IMR-90 (cell line): ENCODE measurements at regions not wholly inside any gene's neighbourhood (a gene's known extent, or its start where the extent isn't known, plus 50 kb on each side); places are given as distances from the start of the nearest gene placed in this dataset.

Source experiments
- ATAC-seq: fragments of 200-7000 bp; cut with Tn5 transposase; 2 replicates; pipeline ENCODE4 v1.9.1; 2020; ENCODE audit warnings: low read depth, mild to moderate bottlenecking, moderate library complexity
- BruUV-seq: library from RNA; stranded (reverse); fragments of 400-500 nt; replicated peaks from 2 replicates; lab custom pipeline; 2021; lab: Mats Ljungman, UMichigan
- CTCF ChIA-PET: fragments of 300-600 bp; formaldehyde crosslinking; extraction: SDS; loops from one replicate; lab custom pipeline; 2021; ENCODE audit warnings: antibody characterized with exemption; lab: Yijun Ruan, JAX
- POLR2A ChIA-PET: fragments of 300-600 bp; sonication (Branson Sonifier 250); formaldehyde crosslinking; loops from one replicate; lab custom pipeline; 2022; ENCODE audit warnings: antibody characterized with exemption; ENCODE audit not compliant: unreplicated experiment; lab: Charles Lee
- DNase-seq: peaks from one replicate; pipeline ENCODE4 v3.0.0; 2013
- H2AFZ ChIP-seq: replicated peaks from 2 replicates; pipeline ENCODE3; 2013; ENCODE audit warnings: low read length, mild to moderate bottlenecking; ENCODE audit not compliant: poor library complexity
- H2AK5ac ChIP-seq: 2 replicates; pipeline ENCODE4 v1.6.1; 2013; ENCODE audit warnings: low read depth, low read length, inconsistent platforms
- H2AK9ac ChIP-seq: replicated peaks from 2 replicates; pipeline ENCODE3; 2013; ENCODE audit warnings: mild to moderate bottlenecking, low read depth, low read length, moderate library complexity; ENCODE audit not compliant: poor library complexity
- H2BK120ac ChIP-seq: 2 replicates; pipeline ENCODE4 v1.6.1; 2013; ENCODE audit warnings: low read depth, low read length, inconsistent platforms
- H2BK15ac ChIP-seq: 3 replicates; pipeline ENCODE4 v1.6.1; 2013; ENCODE audit warnings: low read depth, low read length, inconsistent platforms
- H2BK20ac ChIP-seq: 2 replicates; pipeline ENCODE4 v1.6.1; 2013; ENCODE audit warnings: low read depth, mild to moderate bottlenecking, inconsistent platforms, low read length, moderate library complexity
- H2BK5ac ChIP-seq: 2 replicates; pipeline ENCODE4 v1.6.1; 2013; ENCODE audit warnings: mild to moderate bottlenecking, low read depth, low read length, inconsistent platforms; ENCODE audit not compliant: poor library complexity, severe bottlenecking
- H3K14ac ChIP-seq: replicated peaks from 2 replicates; pipeline ENCODE4 v1.6.1; 2013; ENCODE audit warnings: low read depth, low read length, inconsistent platforms
- H3K18ac ChIP-seq: 2 replicates; pipeline ENCODE4 v1.6.1; 2013; ENCODE audit warnings: low read depth, low read length, control low read depth
- H3K23ac ChIP-seq: 2 replicates; pipeline ENCODE4 v1.6.1; 2013; ENCODE audit warnings: low read depth, low read length, inconsistent platforms
- H3K27ac ChIP-seq: 2 replicates; pipeline ENCODE4 v1.5.1; 2013; ENCODE audit warnings: mild to moderate bottlenecking, control low read depth, low read length; ENCODE audit not compliant: insufficient read depth
- H3K27me3 ChIP-seq: 2 replicates; pipeline ENCODE4 v1.6.1; 2013; ENCODE audit warnings: low read length; ENCODE audit not compliant: control insufficient read depth, insufficient read depth
- H3K36me3 ChIP-seq: 2 replicates; pipeline ENCODE4 v1.6.1; 2013; ENCODE audit warnings: low read length, mixed read lengths; ENCODE audit not compliant: control insufficient read depth, insufficient read depth
- H3K4ac ChIP-seq: 2 replicates; pipeline ENCODE4 v1.6.1; 2013; ENCODE audit warnings: low read depth, low read length, inconsistent platforms
- H3K4me1 ChIP-seq: 2 replicates; pipeline ENCODE4 v1.6.1; 2013; ENCODE audit warnings: low read length, mixed read lengths; ENCODE audit not compliant: control insufficient read depth, insufficient read depth
- H3K4me2 ChIP-seq: 2 replicates; pipeline ENCODE4 v1.6.1; 2013; ENCODE audit warnings: low read depth, mild to moderate bottlenecking, control low read depth, low read length, moderate library complexity
- H3K4me3 ChIP-seq: 2 replicates; pipeline ENCODE4 v1.5.1; 2013; ENCODE audit warnings: low read depth, mild to moderate bottlenecking, control low read depth, low read length, moderate library complexity; ENCODE audit not compliant: insufficient read depth
- H3K56ac ChIP-seq: 2 replicates; pipeline ENCODE4 v1.6.1; 2013; ENCODE audit warnings: low read length, inconsistent platforms; ENCODE audit not compliant: insufficient read depth; ENCODE audit errors: extremely low read depth
- H3K79me1 ChIP-seq, 2 experiments: 2 replicates each; pipeline ENCODE4 v1.6.1; 2013; ENCODE audit warnings: low read length in 2 of 2, inconsistent platforms in 1 of 2, low read depth in 1 of 2
- H3K9ac ChIP-seq: 2 replicates; pipeline ENCODE4 v1.6.1; 2013; ENCODE audit warnings: low read depth, low read length, control low read depth
- H3K9me1 ChIP-seq: 2 replicates; pipeline ENCODE4 v1.6.1; 2013; ENCODE audit warnings: low read length, inconsistent platforms; ENCODE audit not compliant: insufficient read depth
- H3K9me3 ChIP-seq: 2 replicates; pipeline ENCODE4 v1.6.1; 2013; ENCODE audit warnings: low read length; ENCODE audit not compliant: control insufficient read depth, insufficient read depth
- H4K20me1 ChIP-seq: 2 replicates; pipeline ENCODE4 v1.6.1; 2013; ENCODE audit warnings: low read length, inconsistent platforms; ENCODE audit not compliant: insufficient read depth
- H4K5ac ChIP-seq: 2 replicates; pipeline ENCODE4 v1.6.1; 2013; ENCODE audit warnings: mild to moderate bottlenecking, low read depth, low read length, control low read depth
- H4K8ac ChIP-seq, 2 experiments: 2 replicates each; pipeline ENCODE4 v1.6.1; 2013; ENCODE audit warnings: low read depth in 2 of 2, low read length in 2 of 2, control low read depth in 1 of 2, inconsistent platforms in 1 of 2
- H4K91ac ChIP-seq: 2 replicates; pipeline ENCODE4 v1.6.1; 2013; ENCODE audit warnings: low read depth, low read length, inconsistent platforms; ENCODE audit not compliant: insufficient read depth
- BHLHE40 ChIP-seq: fragments of 150-350 bp; IDR thresholded peaks from 2 replicates; pipeline ENCODE4 v1.6.1; 2016; ENCODE audit warnings: mild to moderate bottlenecking, low read depth, low read length
- CHD1 ChIP-seq: IDR thresholded peaks from 2 replicates; pipeline ENCODE4 v1.6.1; 2012; ENCODE audit warnings: low read depth, low read length, improper control_type of control experiment
- ELK1 ChIP-seq: fragments of 150-350 bp; IDR thresholded peaks from 2 replicates; pipeline ENCODE4 v1.6.1; 2016; ENCODE audit warnings: low read depth, mild to moderate bottlenecking, low read length, moderate library complexity, borderline replicate concordance
- FOS ChIP-seq: fragments of 150-350 bp; IDR thresholded peaks from 2 replicates; pipeline ENCODE4 v1.6.1; 2016; ENCODE audit warnings: low read depth, low read length
- MAFK ChIP-seq: IDR thresholded peaks from 2 replicates; pipeline ENCODE4 v1.6.1; 2012; ENCODE audit warnings: low read depth, low read length, improper control_type of control experiment
- MAZ ChIP-seq: IDR thresholded peaks from 2 replicates; pipeline ENCODE4 v1.6.1; 2012; ENCODE audit warnings: low read depth, mild to moderate bottlenecking, low read length, improper control_type of control experiment, moderate library complexity, borderline replicate concordance
- NFE2L2 ChIP-seq: fragments of 150-350 bp; IDR thresholded peaks from 2 replicates; pipeline ENCODE4 v1.6.1; 2016; ENCODE audit warnings: low read depth, mild to moderate bottlenecking, low read length
- RAD21 ChIP-seq: IDR thresholded peaks from 2 replicates; pipeline ENCODE4 v1.6.1; 2012; ENCODE audit warnings: low read length, improper control_type of control experiment
- SMC3 ChIP-seq: fragments of 150-350 bp; IDR thresholded peaks from 2 replicates; pipeline ENCODE4 v1.6.1; 2016; ENCODE audit warnings: low read depth, mild to moderate bottlenecking, antibody characterized with exemption, low read length, moderate library complexity
- dilution Hi-C: fragments of 300-500 bp; cut with HindIII; formaldehyde crosslinking; loops from one replicate; pipeline ENCODE4 v1.14.3; 2018; ENCODE audit warnings: low sequenced_read_pairs; ENCODE audit not compliant: unreplicated experiment
- in situ Hi-C: fragments of 300-500 bp; cut with MboI; formaldehyde crosslinking; loops from 3 replicates; pipeline ENCODE4 v1.14.3; 2019; ENCODE audit warnings: low sequenced_read_pairs, inconsistent platforms, mixed read lengths
- intact Hi-C: fragments of 100-400 bp; cut with micrococcal nuclease; formaldehyde crosslinking; loops from 2 replicates; pipeline ENCODE4 v1.10.0; 2022
- TF ChIP-seq, protein P1 (sequence below): fragments of 150-350 bp; IDR thresholded peaks from 2 replicates; pipeline ENCODE4 v1.6.1; 2017; ENCODE audit warnings: mild to moderate bottlenecking, antibody characterized with exemption, low read length, low read depth

- CTCF ChIA-PET: interaction anchor here (0.6 kb wide), 2 partner anchors 8 to 409 kb away, joined by 3 read pairs; no protein-coding TSS in a partner anchor
- no peak overlapping the region for H3K18ac ChIP-seq
- in situ Hi-C loops: no loop called here
Observed at GRCh38 chr7:19928247-19928646, 154.8 kb upstream of the TMEM196 start.

More at GRCh38 chr7:19928247-19928646, 154.8 kb upstream of the TMEM196 start:
- H3K79me1 ChIP-seq: no peaks in the 10 kb centered on the region
- H4K20me1 ChIP-seq: no peaks in the 10 kb centered on the region
- no peak overlapping the region for H2BK15ac ChIP-seq
- H2BK5ac ChIP-seq: no peak overlapping the region
- H2AFZ ChIP-seq: no peak overlapping the region
- no peaks in the 10 kb centered on the region for H3K36me3 ChIP-seq
- dilution Hi-C loops (no loop called here), intact Hi-C loops (no loop called here)
- H2AK9ac ChIP-seq: no peak overlapping the region
- no peak for TF ChIP-seq ELK1
- TF ChIP-seq NFE2L2: no peak
- TF ChIP-seq CHD1: no peak
- TF ChIP-seq FOS: no peak
- TF ChIP-seq, protein P1, sequence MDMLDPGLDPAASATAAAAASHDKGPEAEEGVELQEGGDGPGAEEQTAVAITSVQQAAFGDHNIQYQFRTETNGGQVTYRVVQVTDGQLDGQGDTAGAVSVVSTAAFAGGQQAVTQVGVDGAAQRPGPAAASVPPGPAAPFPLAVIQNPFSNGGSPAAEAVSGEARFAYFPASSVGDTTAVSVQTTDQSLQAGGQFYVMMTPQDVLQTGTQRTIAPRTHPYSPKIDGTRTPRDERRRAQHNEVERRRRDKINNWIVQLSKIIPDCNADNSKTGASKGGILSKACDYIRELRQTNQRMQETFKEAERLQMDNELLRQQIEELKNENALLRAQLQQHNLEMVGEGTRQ: no peak
- TF ChIP-seq SMC3: no peak
- TF ChIP-seq RAD21: no peak
- TF ChIP-seq BHLHE40: no peak
- no peak for TF ChIP-seq MAFK
- TF ChIP-seq MAZ: no peak
- H2BK20ac ChIP-seq: no peak overlapping the region
- H2BK120ac ChIP-seq: no peak overlapping the region
- ATAC-seq: no peak
- H3K23ac ChIP-seq: no peak overlapping the region
- H3K27me3 ChIP-seq: no peaks in the 10 kb centered on the region
- H2AK5ac ChIP-seq: no peak overlapping the region
- BruUV-seq: no TSS peak
- no peak overlapping the region for H4K91ac ChIP-seq
- H3K4ac ChIP-seq: no peak overlapping the region
- no peaks in the 10 kb centered on the region for H3K9me1 ChIP-seq
- no peaks in the 10 kb centered on the region; the same call in 1 of the 2 replicates for H3K9me3 ChIP-seq
- no peak overlapping the region for H3K4me2 ChIP-seq
- no peak overlapping the region for H3K9ac ChIP-seq
- H3K4me1 ChIP-seq: no peaks in the 10 kb centered on the region
- DNase-seq: no peak
- POLR2A ChIA-PET: no interaction called here
- H4K8ac ChIP-seq: no peak overlapping the region
- no peak overlapping the region for H3K56ac ChIP-seq
- no peak overlapping the region for H3K4me3 ChIP-seq
- H3K27ac ChIP-seq: no peak overlapping the region
- no peak overlapping the region for H4K5ac ChIP-seq
- H3K14ac ChIP-seq: no peak overlapping the region
